Calu3 (cell line): ENCODE measurements at regions not wholly inside any gene's neighbourhood (a gene's known extent, or its start where the extent isn't known, plus 50 kb on each side); places are given as distances from the start of the nearest gene placed in this dataset.
"Not testable (repeated sequence)": the region's sequence is repeated elsewhere in the genome, so short reads cannot be mapped to it uniquely, and the experiment has no call there.

Source experiments
- BruUV-seq: library from RNA; stranded (reverse); fragments of 400-500 nt; replicated peaks from 2 replicates; lab custom pipeline; 2021; lab: Mats Ljungman, UMichigan
- CTCF ChIA-PET: fragments of 300-600 bp; sonication (Branson Sonifier 250); formaldehyde crosslinking; loops from one replicate; lab custom pipeline; 2022; ENCODE audit warnings: antibody characterized with exemption; lab: Charles Lee
- DNase-seq: peaks from one replicate; pipeline ENCODE4 v3.0.0; 2022
- H3K27ac Mint-ChIP-seq: one replicate; pipeline ENCODE4 v1.8.0; 2022; ENCODE audit warnings: mixed read lengths; ENCODE audit not compliant: unreplicated experiment
- H3K27me3 Mint-ChIP-seq: one replicate; pipeline ENCODE4 v1.8.0; 2022; ENCODE audit warnings: mixed read lengths; ENCODE audit not compliant: unreplicated experiment
- H3K36me3 Mint-ChIP-seq: one replicate; pipeline ENCODE4 v1.8.0; 2022; ENCODE audit warnings: mild to moderate bottlenecking, moderate library complexity, mixed read lengths; ENCODE audit not compliant: insufficient read depth, unreplicated experiment
- H3K4me1 Mint-ChIP-seq: one replicate; pipeline ENCODE4 v1.8.0; 2022; ENCODE audit warnings: mild to moderate bottlenecking, low read depth, mixed read lengths; ENCODE audit not compliant: unreplicated experiment
- H3K4me3 Mint-ChIP-seq: one replicate; pipeline ENCODE4 v1.8.0; 2022; ENCODE audit warnings: mild to moderate bottlenecking, low read depth, moderate library complexity, mixed read lengths; ENCODE audit not compliant: unreplicated experiment
- H3K9me3 Mint-ChIP-seq: one replicate; pipeline ENCODE4 v1.8.0; 2022; ENCODE audit warnings: low read depth, mixed read lengths; ENCODE audit not compliant: unreplicated experiment
- intact Hi-C: fragments of 100-400 bp; cut with micrococcal nuclease; formaldehyde crosslinking; loops from one replicate; pipeline ENCODE4 v1.10.0; 2022; ENCODE audit not compliant: unreplicated experiment
- TF ChIP-seq, protein P1 (sequence below): fragments of 200-600 bp; IDR thresholded peaks from one replicate; pipeline ENCODE4 v1.8.0; 2022; ENCODE audit warnings: antibody characterized with exemption; ENCODE audit not compliant: unreplicated experiment

GRCh38 chr5:37931541-37931940, 91.7 kb upstream of the GDNF start:
- H3K27me3 Mint-ChIP-seq = peaks cover 75% of the 10 kb centered on the region
- no peak overlapping the region for H3K27ac Mint-ChIP-seq
- BruUV-seq = no TSS peak
- no peaks in the 10 kb centered on the region for H3K4me1 Mint-ChIP-seq
- no peaks in the 10 kb centered on the region for H3K36me3 Mint-ChIP-seq
- H3K4me3 Mint-ChIP-seq = no peak overlapping the region
- CTCF ChIA-PET = no interaction called here
- DNase-seq = no peak
- intact Hi-C loops = no loop called here
- H3K9me3 Mint-ChIP-seq = no peaks in the 10 kb centered on the region
- TF ChIP-seq, protein P1, sequence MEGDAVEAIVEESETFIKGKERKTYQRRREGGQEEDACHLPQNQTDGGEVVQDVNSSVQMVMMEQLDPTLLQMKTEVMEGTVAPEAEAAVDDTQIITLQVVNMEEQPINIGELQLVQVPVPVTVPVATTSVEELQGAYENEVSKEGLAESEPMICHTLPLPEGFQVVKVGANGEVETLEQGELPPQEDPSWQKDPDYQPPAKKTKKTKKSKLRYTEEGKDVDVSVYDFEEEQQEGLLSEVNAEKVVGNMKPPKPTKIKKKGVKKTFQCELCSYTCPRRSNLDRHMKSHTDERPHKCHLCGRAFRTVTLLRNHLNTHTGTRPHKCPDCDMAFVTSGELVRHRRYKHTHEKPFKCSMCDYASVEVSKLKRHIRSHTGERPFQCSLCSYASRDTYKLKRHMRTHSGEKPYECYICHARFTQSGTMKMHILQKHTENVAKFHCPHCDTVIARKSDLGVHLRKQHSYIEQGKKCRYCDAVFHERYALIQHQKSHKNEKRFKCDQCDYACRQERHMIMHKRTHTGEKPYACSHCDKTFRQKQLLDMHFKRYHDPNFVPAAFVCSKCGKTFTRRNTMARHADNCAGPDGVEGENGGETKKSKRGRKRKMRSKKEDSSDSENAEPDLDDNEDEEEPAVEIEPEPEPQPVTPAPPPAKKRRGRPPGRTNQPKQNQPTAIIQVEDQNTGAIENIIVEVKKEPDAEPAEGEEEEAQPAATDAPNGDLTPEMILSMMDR = no peak

DNA sequence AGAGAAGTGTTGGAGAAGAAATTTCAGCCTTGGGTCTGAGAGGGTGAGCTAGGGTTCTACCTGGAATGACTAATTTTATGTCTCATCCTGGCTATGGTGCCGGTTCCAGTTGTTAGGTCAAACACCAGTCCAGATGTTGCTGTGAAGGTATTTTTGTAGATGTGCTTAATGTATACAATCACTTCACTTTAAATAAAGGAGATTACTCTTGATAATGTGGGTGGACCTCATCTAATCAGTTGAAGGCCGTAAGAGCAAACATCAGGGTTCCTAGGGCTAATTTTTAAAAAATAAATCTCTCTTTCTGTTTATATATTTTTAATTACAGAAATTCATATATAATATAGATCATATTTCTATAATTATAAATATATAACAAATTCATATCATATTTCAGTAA, 90.5 kb upstream of the GDNF start:
- no peaks in the 10 kb centered on the region for H3K36me3 Mint-ChIP-seq
- CTCF ChIA-PET = no interaction called here
- H3K9me3 Mint-ChIP-seq = no peaks in the 10 kb centered on the region
- no peaks in the 10 kb centered on the region for H3K4me1 Mint-ChIP-seq
- TF ChIP-seq, protein P1 = no peak
- intact Hi-C loops = no loop called here
- H3K27me3 Mint-ChIP-seq = peaks cover 75% of the 10 kb centered on the region
- no peak for DNase-seq
- no TSS peak for BruUV-seq
- no peak overlapping the region for H3K27ac Mint-ChIP-seq
- no peak overlapping the region for H3K4me3 Mint-ChIP-seq

DNA sequence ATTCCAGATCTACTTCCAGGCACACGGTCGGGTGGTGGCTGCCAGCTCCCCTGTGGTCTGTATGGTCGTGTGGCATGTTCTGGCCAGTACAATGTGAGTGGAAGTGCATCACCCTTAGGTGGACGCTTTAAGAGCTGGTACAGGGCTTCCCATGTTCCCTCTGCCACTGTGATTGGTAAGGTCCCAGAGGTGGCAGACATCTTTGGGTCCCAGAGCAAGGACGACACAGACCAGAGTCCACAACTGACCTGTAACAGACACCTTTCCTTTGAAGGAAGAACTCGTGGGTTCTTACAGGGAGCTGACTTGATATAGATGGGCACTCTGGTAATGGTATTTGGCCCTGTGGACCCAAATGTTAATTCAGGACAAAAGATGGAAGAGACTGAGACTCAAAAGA, 90.0 kb upstream of the GDNF start:
- no peak for DNase-seq
- Mint-ChIP-seq H3K27ac (no peak overlapping the region), H3K4me3 (no peak overlapping the region), H3K27me3 (peaks cover 75% of the 10 kb centered on the region), H3K9me3 (no peaks in the 10 kb centered on the region), H3K4me1 (no peaks in the 10 kb centered on the region), H3K36me3 (no peaks in the 10 kb centered on the region)
- CTCF ChIA-PET = no interaction called here
- intact Hi-C loops = no loop called here
- TF ChIP-seq, protein P1 = no peak
- BruUV-seq = no TSS peak

GRCh38 chr5:37927753-37928152, 87.9 kb upstream of the GDNF start:
- H3K4me1 Mint-ChIP-seq, H3K27ac Mint-ChIP-seq, DNase-seq, H3K36me3 Mint-ChIP-seq, CTCF ChIA-PET, intact Hi-C loops, BruUV-seq, H3K4me3 Mint-ChIP-seq, H3K9me3 Mint-ChIP-seq: not testable (repeated sequence)
- H3K27me3 Mint-ChIP-seq = peaks cover 75% of the 10 kb centered on the region

GRCh38 chr5:37926732-37927131, 86.9 kb upstream of the GDNF start:
- no TSS peak for BruUV-seq
- TF ChIP-seq, protein P1 = no peak
- Mint-ChIP-seq H3K4me3 (no peak overlapping the region), H3K36me3 (no peaks in the 10 kb centered on the region), H3K27ac (no peak overlapping the region), H3K4me1 (no peaks in the 10 kb centered on the region), H3K27me3 (peaks cover 75% of the 10 kb centered on the region), H3K9me3 (peaks cover 3% of the 10 kb centered on the region)
- DNase-seq = no peak
- intact Hi-C loops = no loop called here
- CTCF ChIA-PET = no interaction called here
